HuH-7 (cell line): ENCODE measurements at regions not wholly inside any gene's neighbourhood (a gene's known extent, or its start where the extent isn't known, plus 50 kb on each side); places are given as distances from the start of the nearest gene placed in this dataset.

Source experiments
- DNase-seq: peaks from one replicate; pipeline ENCODE4 v3.0.0; 2011; ENCODE audit warnings: low spot score

GRCh38 chr1:69157046-69157756, 410.5 kb upstream of the LRRC7 start:
- no peak for DNase-seq

- DNase-seq, result no peak
Measured at GRCh38 chr1:69163241-69163640, 404.5 kb upstream of the LRRC7 start.

- no peak for DNase-seq
Measured at GRCh38 chr1:69163779-69164178, 403.9 kb upstream of the LRRC7 start.

GRCh38 chr1:69167876-69168275, 399.8 kb upstream of the LRRC7 start:
- no peak for DNase-seq

GRCh38 chr1:69171248-69171647, 396.5 kb upstream of the LRRC7 start:
- no peak for DNase-seq

- no peak for DNase-seq
Measured at GRCh38 chr1:69172003-69173000, 395.4 kb upstream of the LRRC7 start.

- no peak for DNase-seq
Measured at GRCh38 chr1:69175053-69175452, 392.7 kb upstream of the LRRC7 start.

- DNase-seq, result no peak
Measured at GRCh38 chr1:69180358-69180757, 387.4 kb upstream of the LRRC7 start.

- no peak for DNase-seq
Measured at GRCh38 chr1:69185378-69185777, 382.3 kb upstream of the LRRC7 start.

GRCh38 chr1:69191335-69191734, 376.4 kb upstream of the LRRC7 start:
- no peak for DNase-seq

- DNase-seq, result no peak
Measured at GRCh38 chr1:69195136-69195535, 372.6 kb upstream of the LRRC7 start.

- DNase-seq, result no peak
Measured at GRCh38 chr1:69196071-69196470, 371.7 kb upstream of the LRRC7 start.

GRCh38 chr1:69197816-69198215, 369.9 kb upstream of the LRRC7 start:
- DNase-seq, result no peak

- DNase-seq, result no peak
Measured at GRCh38 chr1:69201716-69202115, 366.0 kb upstream of the LRRC7 start.

GRCh38 chr1:69203166-69203565, 364.6 kb upstream of the LRRC7 start:
- DNase-seq, result no peak

GRCh38 chr1:69213644-69214043, 354.1 kb upstream of the LRRC7 start:
- DNase-seq, result no peak

GRCh38 chr1:69215883-69216282, 351.8 kb upstream of the LRRC7 start:
- DNase-seq, result no peak

- DNase-seq, result no peak
Measured at GRCh38 chr1:69220672-69221071, 347.1 kb upstream of the LRRC7 start.

GRCh38 chr1:69221524-69221923, 346.2 kb upstream of the LRRC7 start:
- peak; percentile 0 for DNase-seq

GRCh38 chr1:69223156-69223555, 344.6 kb upstream of the LRRC7 start:
- no peak for DNase-seq

GRCh38 chr1:69228501-69228900, 339.2 kb upstream of the LRRC7 start:
- DNase-seq, result no peak

GRCh38 chr1:69230208-69230607, 337.5 kb upstream of the LRRC7 start:
- no peak for DNase-seq

- no peak for DNase-seq
Measured at GRCh38 chr1:69233463-69233862, 334.3 kb upstream of the LRRC7 start.
